Superior temporal gyrus (tissue), 1 donor: ENCODE measurements at regions not wholly inside any gene's neighbourhood (a gene's known extent, or its start where the extent isn't known, plus 50 kb on each side); places are given as distances from the start of the nearest gene placed in this dataset.

Experiments
- DNase-seq: peaks from one replicate; pipeline ENCODE4 v3.0.0-alpha.2; 2016; ENCODE audit errors: extremely low spot score

DNA sequence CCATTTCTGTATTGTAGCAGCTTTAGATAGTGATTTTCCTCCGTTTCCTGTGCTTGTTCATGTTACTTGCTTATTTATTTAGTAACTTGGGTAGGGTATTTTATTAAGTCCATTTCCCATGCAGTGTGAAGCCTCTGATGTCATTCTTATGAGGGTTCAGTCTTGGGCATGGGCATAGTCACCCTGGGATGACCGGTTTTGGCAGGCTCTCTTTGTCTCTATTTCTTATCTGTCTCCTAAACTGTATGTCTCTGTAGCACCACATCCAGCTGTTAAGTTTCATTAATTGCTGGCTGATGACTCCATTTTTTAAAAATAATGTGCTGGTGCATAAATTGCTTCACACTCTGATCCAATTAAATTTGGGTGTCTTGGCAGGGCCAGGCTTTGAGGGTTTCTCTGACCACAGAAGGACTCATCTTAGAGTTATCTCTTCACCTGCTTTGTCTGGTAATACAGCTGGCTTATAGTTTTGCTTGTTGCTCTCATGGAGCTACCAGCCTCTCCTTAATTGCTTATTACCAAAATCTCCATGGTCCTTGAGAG lies 173.3 kb upstream of the VLDLR start:
- no peak for DNase-seq

- no peak for DNase-seq
Observed at GRCh38 chr9:2453106-2453505, 168.5 kb upstream of the VLDLR start.

DNA sequence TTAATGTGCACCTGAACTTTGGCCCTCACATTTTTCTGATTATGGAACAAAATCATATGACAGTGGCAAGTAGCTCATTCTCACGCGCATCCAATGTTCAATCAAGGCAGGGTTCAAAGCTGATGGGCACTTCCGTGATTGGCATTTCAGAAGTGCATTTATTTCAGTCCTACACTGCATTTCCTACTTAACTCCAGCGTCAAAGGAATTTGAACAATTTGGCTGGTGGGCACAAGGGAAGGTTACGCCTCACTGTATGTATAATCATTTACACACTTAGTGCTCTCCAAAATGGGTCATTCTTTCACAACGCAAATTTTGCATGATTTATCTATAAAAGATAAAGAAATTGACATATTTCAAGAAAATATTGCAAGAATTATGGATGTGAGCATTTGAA lies 167.9 kb upstream of the VLDLR start:
- DNase-seq, result no peak

- peak; percentile 79 for DNase-seq
Observed at GRCh38 chr9:2459756-2460155, 161.8 kb upstream of the VLDLR start.

DNA sequence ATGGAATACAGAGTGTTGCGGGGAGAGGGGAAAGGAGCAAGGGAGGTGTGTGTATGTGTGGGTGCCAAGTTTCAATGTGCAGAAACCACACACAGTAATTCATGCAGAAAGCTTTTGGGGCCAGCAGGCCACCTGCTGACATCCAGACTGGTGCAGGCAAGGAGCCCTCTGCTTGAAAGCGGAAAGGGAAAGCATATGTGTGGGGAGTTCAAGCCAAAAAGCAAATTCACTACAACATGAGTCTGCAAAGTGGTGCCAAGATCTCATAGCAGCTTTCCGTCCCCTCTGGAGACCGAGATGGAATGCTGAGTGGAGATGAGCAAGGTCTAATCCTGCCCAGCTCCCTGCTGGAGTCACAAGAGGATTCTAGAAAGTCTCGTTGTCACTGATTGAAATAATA lies 159.7 kb upstream of the VLDLR start:
- no peak for DNase-seq

- DNase-seq, result no peak
Observed at GRCh38 chr9:2464624-2465023, 157.0 kb upstream of the VLDLR start.

- no peak for DNase-seq
Observed at GRCh38 chr9:2465516-2465915, 156.1 kb upstream of the VLDLR start.

DNA sequence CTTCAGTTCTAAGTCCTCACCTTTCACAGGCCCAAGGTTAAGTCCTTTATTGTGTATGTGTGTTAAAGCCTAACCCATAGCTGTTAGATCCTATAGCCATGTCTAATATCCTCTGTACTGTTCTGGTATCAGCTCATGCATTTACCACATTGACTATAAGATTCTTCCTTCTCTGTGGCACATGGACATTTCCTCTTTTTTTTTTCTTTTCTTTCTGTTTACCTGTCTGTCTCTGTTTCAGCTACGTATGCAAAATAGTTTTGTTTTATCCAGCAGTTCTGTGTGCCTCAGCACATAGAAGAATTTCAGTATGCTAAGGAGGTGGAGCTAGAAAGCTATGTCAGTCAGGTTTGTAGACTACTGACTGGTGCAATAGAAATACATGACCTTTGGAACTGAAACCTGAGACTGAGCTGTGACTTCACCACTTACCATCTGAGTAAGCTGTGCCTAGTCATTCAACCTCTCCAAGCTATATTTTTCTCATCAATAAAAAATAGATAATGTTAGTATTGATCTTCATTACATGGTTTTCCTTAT lies 155.6 kb upstream of the VLDLR start:
- DNase-seq, result no peak

DNA sequence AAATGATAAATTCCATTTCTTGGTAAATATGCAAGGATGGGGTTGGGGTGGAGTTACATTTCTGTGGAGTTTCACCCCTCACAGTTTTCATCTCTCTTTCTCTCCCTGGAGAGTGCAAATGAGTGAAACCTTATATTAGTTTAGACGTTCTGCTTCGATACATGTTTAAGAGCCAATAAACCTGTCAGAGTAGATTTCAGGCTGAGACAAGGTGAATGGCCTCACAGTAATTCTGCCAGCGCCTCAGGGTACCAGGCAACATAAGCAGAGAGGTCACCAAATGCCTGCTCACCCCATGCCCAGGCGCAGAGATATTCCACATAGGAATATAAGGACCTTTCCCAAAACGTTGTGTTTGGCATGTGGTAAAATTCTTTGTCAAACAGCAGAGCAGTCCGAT lies 154.9 kb upstream of the VLDLR start:
- no peak for DNase-seq

- no peak for DNase-seq
Observed at GRCh38 chr9:2469681-2470221, 151.8 kb upstream of the VLDLR start.

- peak; percentile 52 for DNase-seq
Observed at GRCh38 chr9:2473681-2474080, 147.9 kb upstream of the VLDLR start.

GRCh38 chr9:2477755-2478154 lies 143.8 kb upstream of the VLDLR start:
- no peak for DNase-seq

- no peak for DNase-seq
Observed at GRCh38 chr9:2478421-2478820, 143.2 kb upstream of the VLDLR start.

- DNase-seq, result no peak
Observed at GRCh38 chr9:2479056-2479565, 142.5 kb upstream of the VLDLR start.

- no peak for DNase-seq
Observed at GRCh38 chr9:2480255-2480837, 141.2 kb upstream of the VLDLR start.

DNA sequence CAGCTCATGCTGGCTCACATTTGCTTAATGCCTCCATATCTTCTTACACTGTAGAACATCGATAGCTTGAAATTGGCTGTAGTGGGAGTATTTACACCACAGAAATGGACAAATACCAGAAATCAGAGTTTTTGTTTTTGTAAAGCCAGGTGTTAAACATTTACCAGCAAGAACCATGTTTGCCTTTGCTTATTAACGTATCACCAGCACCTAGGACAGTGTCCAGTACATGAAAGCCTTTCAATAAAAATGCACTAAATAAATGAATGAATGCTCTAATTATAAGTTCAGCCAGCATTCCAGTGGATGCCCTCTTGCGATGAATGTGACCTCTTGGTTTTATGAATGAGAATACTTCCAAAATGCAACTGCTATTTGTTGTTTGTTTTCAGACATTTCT lies 140.4 kb upstream of the VLDLR start:
- DNase-seq, result no peak

- no peak for DNase-seq
Observed at GRCh38 chr9:2486988-2487387, 134.6 kb upstream of the VLDLR start.

DNA sequence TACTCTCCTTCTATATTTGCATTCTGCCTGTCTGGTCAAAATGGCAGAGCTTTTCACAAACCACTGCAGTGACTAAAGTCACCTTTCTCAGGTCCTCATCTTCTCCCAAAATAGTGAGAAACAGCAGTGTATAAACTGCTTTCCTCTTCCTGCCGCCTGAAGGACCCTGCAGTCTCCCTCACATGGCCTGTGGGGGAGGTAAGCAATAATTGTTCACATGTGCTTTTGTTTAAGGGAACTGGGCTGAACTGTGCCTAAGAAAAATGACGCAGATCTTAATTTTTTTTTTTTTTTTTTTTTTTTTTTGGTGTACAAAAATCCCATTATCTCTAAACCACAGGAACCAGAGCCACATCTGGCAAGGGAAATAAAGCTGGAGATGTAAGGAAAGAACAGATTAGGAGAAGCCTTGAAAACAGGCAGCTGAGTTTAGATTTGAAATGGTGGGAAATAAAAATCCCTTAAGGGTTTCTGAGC lies 131.7 kb upstream of the VLDLR start:
- DNase-seq, result no peak

GRCh38 chr9:2492161-2492560 lies 129.4 kb upstream of the VLDLR start:
- no peak for DNase-seq

GRCh38 chr9:2493109-2493508 lies 128.5 kb upstream of the VLDLR start:
- DNase-seq, result no peak

DNA sequence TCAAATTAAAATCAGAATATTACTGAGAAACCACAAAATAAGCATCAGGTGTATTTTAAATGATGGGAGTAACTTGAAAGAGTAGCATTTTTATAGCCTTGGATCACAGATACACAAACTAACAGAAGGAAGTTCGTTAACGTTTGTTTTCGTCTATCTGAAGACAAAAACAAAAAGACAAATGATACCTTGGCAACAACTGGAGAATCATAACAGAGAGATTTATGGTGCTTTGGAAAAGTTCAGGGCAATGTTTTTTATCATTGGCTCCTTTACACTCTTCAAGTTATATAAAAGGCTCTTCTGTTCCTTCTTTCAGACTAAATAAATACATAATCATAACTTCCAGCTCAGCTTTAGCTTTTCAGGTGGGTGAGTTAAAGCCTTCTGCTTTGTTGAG lies 128.1 kb upstream of the VLDLR start:
- no peak for DNase-seq

- no peak for DNase-seq
Observed at GRCh38 chr9:2494562-2494961, 127.0 kb upstream of the VLDLR start.
